Stimulated activated CD4-positive, alpha-beta T cell treated with anti-CD3 and anti-CD28 coated beads, Interleukin-2, amount 100 ng/mL, for 48 hours (primary cell): ENCODE measurements at regions not wholly inside any gene's neighbourhood (a gene's known extent, or its start where the extent isn't known, plus 50 kb on each side); places are given as distances from the start of the nearest gene placed in this dataset.

Experiments
- DNase-seq, 2 donors: peaks; one replicate each; pipeline ENCODE4 v3.0.0-alpha.2; 2020

GRCh38 chr3:153680526-153680925 lies 440.7 kb upstream of the ARHGEF26 start:
- no peak for DNase-seq

GRCh38 chr3:153681057-153681456 lies 440.1 kb upstream of the ARHGEF26 start:
- DNase-seq, result no peak

GRCh38 chr3:153688301-153689120 lies 432.7 kb upstream of the ARHGEF26 start:
- no peak for DNase-seq

- no peak for DNase-seq
Measured at GRCh38 chr3:153693207-153693606, 428.0 kb upstream of the ARHGEF26 start.

GRCh38 chr3:153702106-153702505 lies 419.1 kb upstream of the ARHGEF26 start:
- no peak for DNase-seq

- no peak for DNase-seq
Measured at GRCh38 chr3:153704115-153704514, 417.1 kb upstream of the ARHGEF26 start.

- no peak for DNase-seq
Measured at GRCh38 chr3:153706706-153707105, 414.5 kb upstream of the ARHGEF26 start.

- no peak for DNase-seq
Measured at GRCh38 chr3:153714016-153714415, 407.2 kb upstream of the ARHGEF26 start.

GRCh38 chr3:153714588-153715290 lies 406.5 kb upstream of the ARHGEF26 start:
- no peak for DNase-seq

- DNase-seq, result no peak
Measured at GRCh38 chr3:153722157-153722556, 399.0 kb upstream of the ARHGEF26 start.

- no peak for DNase-seq
Measured at GRCh38 chr3:153731071-153731470, 390.1 kb upstream of the ARHGEF26 start.

- no peak for DNase-seq
Measured at GRCh38 chr3:153734777-153735551, 386.2 kb upstream of the ARHGEF26 start.

- DNase-seq, result no peak
Measured at GRCh38 chr3:153740109-153740508, 381.1 kb upstream of the ARHGEF26 start.

- no peak for DNase-seq
Measured at GRCh38 chr3:153744889-153745288, 376.3 kb upstream of the ARHGEF26 start.

- DNase-seq, result no peak
Measured at GRCh38 chr3:153746211-153746610, 375.0 kb upstream of the ARHGEF26 start.

GRCh38 chr3:153749070-153749610 lies 372.1 kb upstream of the ARHGEF26 start:
- DNase-seq, result no peak

- DNase-seq, result no peak
Measured at GRCh38 chr3:153752405-153753027, 368.7 kb upstream of the ARHGEF26 start.

GRCh38 chr3:153753035-153753434 lies 368.2 kb upstream of the ARHGEF26 start:
- DNase-seq, result no peak

- no peak for DNase-seq
Measured at GRCh38 chr3:153756816-153757215, 364.4 kb upstream of the ARHGEF26 start.

- no peak for DNase-seq
Measured at GRCh38 chr3:153757839-153758238, 363.4 kb upstream of the ARHGEF26 start.

GRCh38 chr3:153760948-153761347 lies 360.2 kb upstream of the ARHGEF26 start:
- no peak for DNase-seq

- no peak for DNase-seq
Measured at GRCh38 chr3:153762411-153763235, 358.6 kb upstream of the ARHGEF26 start.
